Neural progenitor cell (in vitro differentiated cells): ENCODE measurements at regions not wholly inside any gene's neighbourhood (a gene's known extent, or its start where the extent isn't known, plus 50 kb on each side); places are given as distances from the start of the nearest gene placed in this dataset.

Source experiments
- DNase-seq: peaks from one replicate; pipeline ENCODE4 v3.0.0-alpha.2; 2016; ENCODE audit warnings: low spot score
- H2AFZ ChIP-seq: fragments of 200-600 bp; sonication (generic); replicated peaks from 2 replicates; pipeline ENCODE4 v1.6.1; 2016; ENCODE audit warnings: antibody characterized with exemption
- H3F3A ChIP-seq: fragments of 200-600 bp; sonication (generic); 2 replicates; pipeline ENCODE4 v1.6.1; 2016; ENCODE audit warnings: antibody characterized with exemption, low read depth
- H3K27ac ChIP-seq: fragments of 200-600 bp; sonication (generic); 2 replicates; pipeline ENCODE4 v1.5.1; 2016; ENCODE audit warnings: mild to moderate bottlenecking
- H3K27me3 ChIP-seq: fragments of 200-600 bp; sonication (generic); 2 replicates; pipeline ENCODE4 v1.6.1; 2016; ENCODE audit warnings: mild to moderate bottlenecking, moderate library complexity
- H3K36me3 ChIP-seq: fragments of 200-600 bp; sonication (generic); 2 replicates; pipeline ENCODE4 v1.5.1; 2016
- H3K4me1 ChIP-seq: fragments of 200-600 bp; sonication (generic); 2 replicates; pipeline ENCODE4 v1.6.1; 2016; ENCODE audit warnings: mixed run types
- H3K4me2 ChIP-seq: fragments of 200-600 bp; sonication (generic); 2 replicates; pipeline ENCODE4 v1.6.1; 2016
- H3K4me3 ChIP-seq: fragments of 200-600 bp; sonication (generic); 2 replicates; pipeline ENCODE4 v1.5.1; 2016
- H3K79me2 ChIP-seq: fragments of 200-600 bp; sonication (generic); 2 replicates; pipeline ENCODE4 v1.6.1; 2016; ENCODE audit warnings: low read depth
- H3K9ac ChIP-seq: fragments of 200-600 bp; sonication (generic); 2 replicates; pipeline ENCODE4 v1.6.1; 2016
- H3K9me3 ChIP-seq: fragments of 200-600 bp; sonication (generic); 2 replicates; pipeline ENCODE4 v1.5.1; 2016; ENCODE audit warnings: low read depth
- H4K20me1 ChIP-seq: fragments of 200-600 bp; sonication (generic); 2 replicates; pipeline ENCODE4 v1.6.1; 2016; ENCODE audit warnings: low read depth
- H3K27ac Mint-ChIP-seq: 3 replicates; pipeline ENCODE4 v1.8.0; 2021; ENCODE audit warnings: mixed read lengths
- H3K27me3 Mint-ChIP-seq: 2 replicates; pipeline ENCODE4 v1.8.0; 2022; ENCODE audit warnings: low read depth, mild to moderate bottlenecking, inconsistent platforms, moderate library complexity, mixed read lengths; ENCODE audit not compliant: insufficient read depth
- H3K36me3 Mint-ChIP-seq: 3 replicates; pipeline ENCODE4 v1.8.0; 2021; ENCODE audit warnings: mixed read lengths
- H3K4me1 Mint-ChIP-seq: 3 replicates; pipeline ENCODE4 v1.8.0; 2021; ENCODE audit warnings: mixed read lengths
- H3K4me3 Mint-ChIP-seq: 3 replicates; pipeline ENCODE4 v1.8.0; 2021; ENCODE audit warnings: mild to moderate bottlenecking, moderate library complexity, mixed read lengths
- H3K9me3 Mint-ChIP-seq: 3 replicates; pipeline ENCODE4 v1.8.0; 2020; ENCODE audit warnings: mixed read lengths
- EZH2 ChIP-seq: fragments of 200-600 bp; sonication (generic); IDR thresholded peaks from 2 replicates; pipeline ENCODE4 v1.6.1; 2017; ENCODE audit warnings: antibody characterized with exemption, mild to moderate bottlenecking, moderate library complexity
- EZH2phosphoT487 ChIP-seq: fragments of 200-600 bp; sonication (generic); IDR thresholded peaks from 2 replicates; pipeline ENCODE4 v1.6.1; 2017; ENCODE audit warnings: antibody characterized with exemption
- TF ChIP-seq, protein P1 (sequence below): fragments of 200-600 bp; sonication (generic); IDR thresholded peaks from 2 replicates; pipeline ENCODE4 v1.5.1; 2017; ENCODE audit warnings: antibody characterized with exemption, mild to moderate bottlenecking

- Mint-ChIP-seq H3K27me3 (no peaks in the 10 kb centered on the region), H3K27ac (no peak overlapping the region), H3K4me1 (peaks cover 21% of the 10 kb centered on the region), H3K9me3 (no peaks in the 10 kb centered on the region), H3K4me3 (no peak overlapping the region), H3K36me3 (no peaks in the 10 kb centered on the region)
- Histone ChIP-seq H3K4me3 (no peak overlapping the region), H3K4me1 (peaks cover 16% of the 10 kb centered on the region), H3K36me3 (no peaks in the 10 kb centered on the region), H4K20me1 (no peaks in the 10 kb centered on the region), H3K9me3 (no peaks in the 10 kb centered on the region), H3K4me2 (no peak overlapping the region), H3F3A (peaks cover 5% of the 10 kb centered on the region), H3K27ac (no peak overlapping the region), H3K79me2 (no peaks in the 10 kb centered on the region), H3K27me3 (no peaks in the 10 kb centered on the region), H3K9ac (no peak overlapping the region), H2AFZ (no peak overlapping the region)
- DNase-seq: no peak
- TF ChIP-seq, protein P1, sequence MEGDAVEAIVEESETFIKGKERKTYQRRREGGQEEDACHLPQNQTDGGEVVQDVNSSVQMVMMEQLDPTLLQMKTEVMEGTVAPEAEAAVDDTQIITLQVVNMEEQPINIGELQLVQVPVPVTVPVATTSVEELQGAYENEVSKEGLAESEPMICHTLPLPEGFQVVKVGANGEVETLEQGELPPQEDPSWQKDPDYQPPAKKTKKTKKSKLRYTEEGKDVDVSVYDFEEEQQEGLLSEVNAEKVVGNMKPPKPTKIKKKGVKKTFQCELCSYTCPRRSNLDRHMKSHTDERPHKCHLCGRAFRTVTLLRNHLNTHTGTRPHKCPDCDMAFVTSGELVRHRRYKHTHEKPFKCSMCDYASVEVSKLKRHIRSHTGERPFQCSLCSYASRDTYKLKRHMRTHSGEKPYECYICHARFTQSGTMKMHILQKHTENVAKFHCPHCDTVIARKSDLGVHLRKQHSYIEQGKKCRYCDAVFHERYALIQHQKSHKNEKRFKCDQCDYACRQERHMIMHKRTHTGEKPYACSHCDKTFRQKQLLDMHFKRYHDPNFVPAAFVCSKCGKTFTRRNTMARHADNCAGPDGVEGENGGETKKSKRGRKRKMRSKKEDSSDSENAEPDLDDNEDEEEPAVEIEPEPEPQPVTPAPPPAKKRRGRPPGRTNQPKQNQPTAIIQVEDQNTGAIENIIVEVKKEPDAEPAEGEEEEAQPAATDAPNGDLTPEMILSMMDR: no peak
- TF ChIP-seq EZH2 (no peak), EZH2phosphoT487 (no peak)
These were observed 458.6 kb downstream of the NR2F1-AS1 start for GRCh38 chr5:93122446-93122845.

GRCh38 chr5:93120771-93121170, 460.2 kb downstream of the NR2F1-AS1 start:
- DNase-seq: no peak
- Mint-ChIP-seq H3K27ac (no peak overlapping the region), H3K9me3 (no peaks in the 10 kb centered on the region), H3K4me3 (no peak overlapping the region), H3K27me3 (no peaks in the 10 kb centered on the region), H3K36me3 (no peaks in the 10 kb centered on the region), H3K4me1 (peaks cover 20% of the 10 kb centered on the region)
- H3K9ac ChIP-seq: no peak overlapping the region
- H3F3A ChIP-seq: peaks cover 5% of the 10 kb centered on the region
- H2AFZ ChIP-seq: peak overlapping the region; percentile 51
- no peaks in the 10 kb centered on the region for H3K36me3 ChIP-seq
- H4K20me1 ChIP-seq: no peaks in the 10 kb centered on the region
- no peak overlapping the region for H3K4me2 ChIP-seq
- TF ChIP-seq, protein P1: no peak
- TF ChIP-seq EZH2 (no peak), EZH2phosphoT487 (no peak)
- H3K79me2 ChIP-seq: no peaks in the 10 kb centered on the region
- H3K4me3 ChIP-seq: no peak overlapping the region
- no peaks in the 10 kb centered on the region for H3K9me3 ChIP-seq
- H3K27me3 ChIP-seq: no peaks in the 10 kb centered on the region
- H3K27ac ChIP-seq: no peak overlapping the region
- H3K4me1 ChIP-seq: peaks cover 16% of the 10 kb centered on the region

GRCh38 chr5:93120051-93120450, 461.0 kb downstream of the NR2F1-AS1 start:
- Histone ChIP-seq H3K4me2 (peak overlapping the region; percentile 14), H3K27ac (no peak overlapping the region), H3K4me3 (no peak overlapping the region), H3K9ac (no peak overlapping the region), H3K36me3 (no peaks in the 10 kb centered on the region), H2AFZ (no peak overlapping the region), H3K79me2 (no peaks in the 10 kb centered on the region), H3K9me3 (no peaks in the 10 kb centered on the region), H3F3A (peaks cover 5% of the 10 kb centered on the region), H4K20me1 (no peaks in the 10 kb centered on the region), H3K27me3 (no peaks in the 10 kb centered on the region), H3K4me1 (peaks cover 16% of the 10 kb centered on the region)
- no peaks in the 10 kb centered on the region for H3K36me3 Mint-ChIP-seq
- H3K4me1 Mint-ChIP-seq: peaks cover 15% of the 10 kb centered on the region
- H3K9me3 Mint-ChIP-seq: no peaks in the 10 kb centered on the region
- no peak overlapping the region for H3K4me3 Mint-ChIP-seq
- H3K27me3 Mint-ChIP-seq: no peaks in the 10 kb centered on the region
- TF ChIP-seq EZH2: no peak
- TF ChIP-seq EZH2phosphoT487: no peak
- TF ChIP-seq, protein P1: no peak
- H3K27ac Mint-ChIP-seq: no peak overlapping the region
- peak; percentile 17 for DNase-seq
